HuH-7 (cell line): ENCODE measurements at regions not wholly inside any gene's neighbourhood (a gene's known extent, or its start where the extent isn't known, plus 50 kb on each side); places are given as distances from the start of the nearest gene placed in this dataset.

Experiments
- DNase-seq: peaks from one replicate; pipeline ENCODE4 v3.0.0; 2011; ENCODE audit warnings: low spot score

GRCh38 chr9:89911721-89912604 is 307.2 kb downstream of the GADD45G start:
- DNase-seq: no peak

GRCh38 chr9:89912605-89912953 is 307.8 kb downstream of the GADD45G start:
- no peak for DNase-seq

GRCh38 chr9:89915187-89915586 is 310.4 kb downstream of the GADD45G start:
- DNase-seq: no peak

GRCh38 chr9:89916001-89916597 is 311.3 kb downstream of the GADD45G start:
- no peak for DNase-seq

DNA sequence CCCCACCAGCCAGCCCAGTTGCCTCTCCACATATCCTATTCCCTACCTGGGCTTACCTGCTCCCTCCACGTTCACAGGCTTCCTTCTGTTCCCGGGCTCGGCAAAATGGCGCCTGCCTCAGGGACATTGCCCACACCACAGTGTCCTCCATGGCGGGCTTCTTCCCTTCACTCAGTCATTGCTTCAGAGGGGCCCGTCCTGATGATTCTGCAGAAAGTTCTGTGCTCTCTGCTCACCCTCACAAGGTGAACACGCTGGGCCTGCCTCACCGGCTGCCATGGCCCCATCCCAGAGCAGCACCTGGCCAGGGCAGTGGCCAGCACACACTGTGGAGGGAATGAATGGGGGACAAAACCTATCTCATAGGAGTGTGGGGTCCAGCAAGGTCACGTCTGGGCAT is 313.0 kb downstream of the GADD45G start:
- DNase-seq: no peak

DNA sequence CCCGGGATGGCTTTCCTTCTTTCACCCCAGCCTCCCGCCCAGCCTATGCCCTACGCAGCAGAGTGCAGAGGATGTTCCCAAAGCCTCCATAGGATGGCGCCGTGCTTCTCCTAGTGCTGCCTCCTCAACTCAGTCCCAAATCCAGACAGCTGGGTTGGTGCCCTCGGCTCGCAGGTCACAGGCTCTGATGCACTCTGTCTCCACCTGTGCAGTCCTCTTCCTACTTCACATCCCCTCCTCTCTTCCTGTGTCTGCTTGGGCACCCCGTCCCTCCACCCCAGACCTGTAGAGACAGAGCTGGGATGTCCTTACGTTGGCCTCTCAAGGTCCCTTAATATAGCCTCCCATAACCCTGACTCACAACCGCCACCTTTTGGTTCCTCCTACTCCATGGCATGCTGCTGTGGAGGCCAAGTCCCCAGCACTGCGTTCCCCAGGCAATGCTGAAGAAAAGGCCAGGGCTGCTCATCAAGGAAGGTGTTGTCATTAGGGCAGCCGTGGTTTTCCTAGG is 314.4 kb downstream of the GADD45G start:
- DNase-seq: peak; percentile 19

DNA sequence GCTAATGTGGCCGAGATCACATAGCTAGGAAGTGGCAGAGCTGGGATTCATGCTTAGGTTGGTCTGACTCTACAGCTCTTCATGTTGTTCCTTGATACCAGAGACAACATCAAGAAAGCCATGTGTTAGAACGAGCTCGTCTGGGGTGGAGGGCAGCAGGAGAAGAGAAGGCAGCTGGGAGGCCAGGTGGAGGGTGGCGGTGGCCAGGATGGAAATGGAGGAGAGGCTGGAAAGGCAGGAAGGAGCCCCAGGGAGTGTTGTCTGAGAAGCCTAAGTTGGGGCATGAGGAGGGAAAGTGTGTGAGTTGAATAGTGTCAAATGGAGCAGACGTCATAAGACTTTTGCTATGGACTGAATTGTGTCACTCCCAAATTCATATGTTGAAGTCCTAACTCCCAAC is 315.3 kb downstream of the GADD45G start:
- DNase-seq: no peak

GRCh38 chr9:89920951-89921350 is 316.1 kb downstream of the GADD45G start:
- no peak for DNase-seq

DNA sequence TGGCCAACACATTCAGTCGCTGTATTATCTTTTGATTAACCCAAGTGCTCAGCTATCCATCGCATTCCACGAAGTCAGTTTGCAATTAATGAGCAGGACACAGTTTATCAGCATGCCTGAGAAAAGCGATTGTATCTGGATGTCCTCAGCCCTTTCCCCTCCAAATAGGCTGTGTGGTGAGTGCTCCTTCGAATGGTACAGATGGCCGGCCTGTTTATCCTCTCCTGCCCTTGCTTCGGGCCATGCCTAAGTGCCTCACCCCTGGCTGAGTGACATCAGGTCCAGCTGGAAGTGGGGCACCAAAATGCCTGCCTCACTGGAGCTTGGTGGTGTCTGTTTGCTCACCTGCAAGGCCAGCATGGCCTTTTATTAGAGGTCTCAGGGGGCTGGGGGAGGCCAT is 317.3 kb downstream of the GADD45G start:
- no peak for DNase-seq

- no peak for DNase-seq
Measured at GRCh38 chr9:89923174-89923573, 318.4 kb downstream of the GADD45G start.

DNA sequence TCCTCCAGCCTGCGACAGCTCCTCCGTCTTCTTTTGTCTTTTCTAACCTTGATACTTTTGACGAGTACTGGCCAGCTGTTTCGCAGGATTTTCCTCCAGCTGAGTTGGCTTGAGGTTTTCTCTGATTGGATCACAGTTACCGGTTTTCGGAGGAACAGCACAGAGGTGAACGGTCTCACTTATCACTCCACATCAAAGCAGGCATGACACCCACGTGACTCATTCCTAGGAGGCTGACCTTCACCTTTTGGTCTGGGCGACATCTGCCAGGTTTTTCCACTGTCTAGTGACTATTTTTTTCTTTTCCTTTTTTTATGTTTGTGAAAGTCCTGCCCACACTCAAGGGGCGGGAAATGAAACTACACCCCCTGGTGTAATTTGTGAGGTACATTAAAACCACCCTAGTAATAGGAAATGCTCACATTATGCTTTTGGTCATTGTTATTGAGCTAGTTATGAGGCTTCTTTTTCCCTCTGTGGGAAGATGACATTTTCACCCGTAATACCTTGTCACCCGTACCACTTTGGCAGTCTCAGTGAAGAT is 319.2 kb downstream of the GADD45G start:
- no peak for DNase-seq

DNA sequence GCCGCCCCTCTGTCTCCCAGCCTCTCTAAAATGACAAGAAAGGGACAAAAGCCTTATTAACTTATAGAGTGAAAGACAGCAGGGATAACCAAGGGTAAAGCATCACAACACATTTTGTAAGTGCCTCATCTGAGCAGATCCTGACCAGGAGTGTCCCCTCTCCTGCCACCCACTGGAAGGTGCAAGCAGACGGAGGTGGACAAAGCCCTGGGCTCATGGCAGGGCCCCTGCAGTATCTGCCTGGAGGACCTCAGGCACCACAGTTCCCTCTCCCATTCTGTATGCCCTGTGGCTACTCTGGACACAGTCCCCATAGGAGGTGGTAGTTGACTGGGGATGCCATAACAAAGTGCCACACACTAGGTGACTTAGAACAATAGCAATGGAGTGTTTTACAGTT is 319.8 kb downstream of the GADD45G start:
- DNase-seq: no peak

DNA sequence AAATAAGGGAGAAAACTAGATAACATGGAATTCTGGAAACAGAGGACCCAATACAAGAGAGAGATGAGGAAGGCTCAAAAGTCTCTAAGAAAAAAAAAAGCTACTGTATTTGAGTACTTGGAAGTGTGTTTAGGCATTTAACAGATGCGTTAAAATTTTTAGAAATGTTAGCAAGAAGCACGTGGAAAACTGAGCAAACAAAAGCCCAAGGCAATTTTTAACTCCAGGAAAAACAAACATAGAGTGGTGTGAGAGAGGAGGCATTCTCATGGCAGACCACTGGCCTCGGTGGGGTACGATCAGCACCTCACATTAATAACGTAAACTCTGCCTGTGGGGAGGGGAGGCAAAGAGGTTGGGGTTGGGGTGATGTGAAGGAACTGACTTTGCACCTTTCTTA is 321.4 kb downstream of the GADD45G start:
- DNase-seq: no peak

DNA sequence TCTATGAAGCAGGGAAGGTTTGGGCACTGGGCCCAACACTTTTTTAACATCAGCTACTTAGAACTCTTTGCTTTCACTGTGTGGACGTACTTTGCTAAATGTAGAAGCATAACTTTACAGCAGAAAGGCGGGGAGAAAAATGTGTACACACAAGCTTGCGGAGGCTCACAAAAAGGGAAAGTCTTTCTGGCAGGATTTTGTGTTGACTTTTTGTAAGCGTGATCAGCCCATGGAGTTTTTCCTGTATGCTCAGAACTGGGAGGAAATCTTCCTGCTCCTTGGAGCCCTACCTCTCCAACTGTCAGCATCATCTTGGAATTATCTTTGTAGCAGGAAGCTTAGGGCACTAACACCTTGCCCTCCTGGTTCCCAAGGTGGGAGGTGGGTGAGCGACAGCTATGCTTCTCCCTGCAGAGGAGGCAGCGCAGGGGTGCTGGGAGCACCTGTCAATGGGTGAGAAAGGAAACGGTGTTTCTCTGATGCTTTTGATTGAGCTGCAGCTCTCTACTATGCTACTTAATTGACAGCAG is 321.9 kb downstream of the GADD45G start:
- DNase-seq: no peak

- no peak for DNase-seq
Measured at GRCh38 chr9:89928106-89928505, 323.3 kb downstream of the GADD45G start.

DNA sequence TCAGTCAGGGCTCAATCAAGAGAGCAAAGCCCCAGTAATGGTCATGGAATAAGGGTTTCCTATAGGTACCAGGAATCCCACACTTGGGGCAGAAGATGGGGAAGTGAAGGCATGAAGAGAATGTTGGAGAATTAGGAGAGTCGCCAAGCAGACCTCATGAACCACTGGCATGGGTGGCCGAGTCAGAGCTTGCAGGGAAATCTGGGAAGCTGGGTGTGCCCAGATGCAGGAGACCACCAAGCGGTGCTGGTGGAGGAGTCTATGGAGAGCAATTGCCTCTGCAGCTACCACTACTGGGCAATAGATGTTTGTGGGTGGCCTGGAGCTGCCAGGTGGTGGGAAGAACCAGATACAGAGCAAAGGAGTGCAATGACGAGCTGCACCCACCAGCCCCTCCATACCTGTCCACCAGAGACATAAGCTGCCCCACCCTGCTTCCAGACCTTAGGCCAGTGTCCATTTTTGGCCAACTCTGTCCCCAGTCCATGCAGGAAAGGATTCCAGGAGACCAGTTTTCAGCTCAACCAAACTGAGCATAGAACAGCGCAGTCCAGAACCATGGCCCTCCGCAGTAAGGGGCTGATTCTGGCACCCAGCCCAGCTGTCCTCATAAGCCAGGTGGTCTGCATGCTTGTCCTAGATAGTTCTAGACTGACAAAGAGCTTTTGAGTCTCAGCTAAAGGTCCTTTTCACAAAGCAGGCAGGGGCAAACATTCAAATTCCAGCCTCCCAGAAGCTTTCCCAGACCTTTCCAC is 323.9 kb downstream of the GADD45G start:
- DNase-seq: no peak

DNA sequence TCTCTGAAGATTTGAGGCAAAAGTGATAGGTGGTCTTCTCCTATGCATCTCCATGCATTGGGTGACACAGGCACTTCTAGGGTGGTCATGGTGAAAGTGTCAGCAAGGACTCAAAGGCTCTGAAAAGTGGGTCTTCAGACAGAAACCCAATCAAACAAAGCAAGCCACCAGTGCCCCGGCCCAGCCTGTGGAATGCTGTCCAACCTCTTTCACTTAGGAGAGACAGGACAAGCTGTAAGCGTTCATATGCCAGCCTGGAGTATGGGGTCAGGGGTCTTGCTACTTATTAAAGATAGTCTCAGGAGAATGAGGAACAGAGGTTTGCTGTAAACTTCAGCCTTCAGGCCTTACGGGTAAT is 324.5 kb downstream of the GADD45G start:
- DNase-seq: no peak

DNA sequence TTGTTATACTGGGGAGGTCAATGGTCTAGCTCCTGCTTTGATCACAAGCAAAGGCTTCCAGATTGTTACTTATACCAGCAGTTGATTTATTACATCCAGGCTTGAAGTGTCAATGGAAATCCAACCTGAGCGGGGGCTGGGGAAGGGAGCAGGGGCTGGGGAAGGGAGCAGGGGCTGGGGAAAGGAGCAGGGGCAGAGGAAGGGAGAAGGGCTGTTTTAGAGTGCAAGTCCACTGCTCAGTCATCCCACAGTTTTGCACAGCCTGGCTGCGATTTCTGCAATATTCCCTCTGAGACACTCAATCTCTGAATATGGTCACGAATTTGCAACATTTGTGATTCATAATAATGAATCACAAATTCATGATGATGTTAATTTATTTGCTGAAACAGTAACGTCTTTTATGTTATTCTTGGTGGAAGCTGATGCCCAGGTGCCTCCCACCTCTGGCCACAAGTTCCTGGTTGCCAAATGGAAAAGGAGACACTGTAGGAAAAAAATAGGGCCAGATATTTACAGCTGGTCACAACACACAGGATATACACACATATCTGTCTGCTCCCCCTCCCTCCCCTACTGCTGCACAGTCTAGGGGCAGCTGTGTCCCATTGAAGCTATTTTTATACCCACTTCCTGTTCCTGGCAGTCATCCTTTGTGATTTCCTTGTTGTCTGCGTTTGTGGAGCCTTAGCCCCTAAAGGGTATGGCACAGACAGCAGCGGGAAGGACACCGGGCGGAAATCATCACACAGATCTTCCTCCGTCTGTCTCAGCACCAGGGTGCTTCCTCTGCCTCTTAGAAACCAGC is 325.1 kb downstream of the GADD45G start:
- no peak for DNase-seq

DNA sequence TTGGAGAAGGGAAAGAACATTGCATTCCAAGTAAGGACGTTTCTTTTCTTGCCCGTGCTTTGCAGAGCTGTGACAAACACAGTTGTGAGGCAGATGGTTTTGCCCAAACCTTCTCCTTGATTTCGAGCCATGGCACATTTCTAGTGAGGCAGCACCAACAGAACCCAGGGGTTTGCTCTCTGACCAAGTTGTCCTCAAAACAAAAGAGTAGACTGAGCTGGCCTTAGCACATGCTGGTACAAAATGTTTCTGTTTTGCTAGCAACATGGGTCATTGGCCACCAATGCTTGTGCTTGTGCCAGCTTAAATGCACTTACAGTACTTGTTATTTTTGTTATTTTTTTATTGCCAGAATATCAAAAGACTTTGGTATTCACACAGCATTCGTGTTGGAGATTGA is 328.8 kb downstream of the GADD45G start:
- no peak for DNase-seq

DNA sequence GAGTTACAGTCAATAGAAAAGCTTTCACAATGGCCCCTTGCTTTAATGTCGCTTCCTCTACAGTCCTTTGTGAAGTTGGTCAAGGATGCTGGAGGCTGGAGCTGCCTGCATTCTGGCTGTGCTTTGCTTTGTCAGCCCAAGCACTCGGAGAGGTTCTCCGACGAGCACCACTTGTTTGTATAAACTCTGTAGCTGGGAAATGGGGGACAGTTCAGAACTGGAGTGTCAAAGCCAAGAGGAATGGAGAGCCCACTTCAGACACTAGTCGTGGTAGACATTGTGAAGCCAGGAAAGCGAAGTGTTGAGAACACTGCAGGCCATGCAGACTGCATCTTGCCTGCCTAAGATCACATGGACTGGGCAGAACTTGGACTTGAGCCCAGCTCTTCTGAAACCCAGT is 330.3 kb downstream of the GADD45G start:
- DNase-seq: no peak

- DNase-seq: no peak
Measured at GRCh38 chr9:89935801-89936200, 331.0 kb downstream of the GADD45G start.

DNA sequence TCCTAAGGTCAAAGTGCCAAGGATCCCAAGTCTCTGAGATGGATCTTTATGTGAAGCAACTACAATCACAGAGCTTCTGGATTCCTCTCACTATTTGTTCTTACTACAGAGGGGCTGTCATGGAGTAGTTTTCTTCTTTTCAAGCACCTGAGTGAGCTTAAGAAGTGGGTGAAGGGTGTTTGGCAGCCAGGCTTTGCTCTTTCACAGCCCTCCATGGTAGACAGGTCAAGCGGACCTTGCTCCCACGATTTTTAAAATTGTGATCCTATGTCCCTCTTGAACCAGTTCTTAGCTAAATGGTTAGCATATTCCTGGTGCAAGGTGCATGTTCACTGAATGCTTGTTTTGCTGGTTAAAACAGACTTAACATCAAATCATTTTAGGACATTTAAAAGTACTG is 332.2 kb downstream of the GADD45G start:
- no peak for DNase-seq
